Inflammatory macrophage treated with lipopolysaccharide for 1 hour (primary cell): ENCODE measurements at regions not wholly inside any gene's neighbourhood (a gene's known extent, or its start where the extent isn't known, plus 50 kb on each side); places are given as distances from the start of the nearest gene placed in this dataset.

ENCODE experiments used
- DNase-seq, 2 donors: peaks; one replicate each; pipeline ENCODE4 v3.0.0-alpha.2; 2020 to 2022

- DNase-seq = no peak
Observed at GRCh38 chr3:168570404-168571155, 474.9 kb upstream of the GOLIM4 start.

- DNase-seq = no peak
Observed at GRCh38 chr3:168558728-168559411, 463.1 kb upstream of the GOLIM4 start.

DNA sequence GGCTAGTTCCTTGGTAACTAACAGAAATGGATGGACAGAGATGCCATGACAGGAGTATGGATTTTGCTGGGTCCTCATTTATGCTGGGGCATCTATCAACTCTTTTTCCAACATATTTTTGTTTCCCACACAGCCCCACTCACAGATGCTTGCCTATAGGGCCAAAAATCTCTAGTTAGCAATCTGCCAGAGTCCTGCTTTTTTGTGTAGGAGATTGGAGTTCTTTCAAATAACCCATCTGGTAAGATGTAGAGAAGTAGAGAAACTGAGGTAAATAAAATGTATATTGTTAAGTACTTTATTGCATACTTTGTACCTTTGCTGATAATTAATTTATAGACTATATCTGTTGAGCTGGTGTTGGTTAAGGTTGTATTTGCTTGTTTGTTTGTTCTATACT is 456.5 kb upstream of the GOLIM4 start:
- DNase-seq = no peak

DNA sequence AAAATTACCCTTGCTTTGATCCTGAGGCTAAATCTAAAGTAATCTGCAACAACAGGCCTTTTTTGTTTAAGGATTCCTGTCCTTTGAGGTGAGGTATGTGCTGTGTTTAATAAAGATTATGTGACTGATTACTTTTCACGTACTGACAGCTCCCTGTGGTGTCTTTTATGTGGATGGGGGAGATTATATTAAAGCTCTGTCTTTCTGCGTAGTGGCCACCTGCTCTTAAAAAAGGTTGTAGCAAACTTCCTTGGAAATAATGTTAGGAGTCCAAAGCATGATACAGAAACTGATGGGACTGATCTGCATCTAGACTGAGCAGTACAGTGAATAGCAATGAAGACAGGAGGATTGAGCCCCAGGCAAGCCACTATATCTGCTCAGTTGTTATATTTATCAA is 453.0 kb upstream of the GOLIM4 start:
- no peak for DNase-seq

DNA sequence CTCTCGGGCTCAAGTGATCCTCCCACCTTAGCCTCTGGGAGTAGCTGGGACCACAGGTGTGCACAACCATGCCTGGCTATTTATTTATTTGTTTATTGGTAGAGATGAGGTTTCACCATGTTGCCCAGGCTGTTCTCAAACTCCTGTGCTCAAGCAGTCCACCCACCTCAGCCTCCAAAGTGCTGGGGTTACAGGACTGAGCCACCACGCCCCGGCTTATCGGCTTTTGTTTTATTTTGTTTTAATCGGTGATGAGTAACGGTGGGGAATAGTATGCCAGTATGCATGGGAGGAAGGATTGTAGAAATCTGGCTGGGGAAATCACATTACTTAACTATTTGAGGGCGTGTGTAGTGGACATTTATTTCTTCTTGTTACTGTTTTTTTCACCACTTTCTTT is 451.0 kb upstream of the GOLIM4 start:
- no peak for DNase-seq

DNA sequence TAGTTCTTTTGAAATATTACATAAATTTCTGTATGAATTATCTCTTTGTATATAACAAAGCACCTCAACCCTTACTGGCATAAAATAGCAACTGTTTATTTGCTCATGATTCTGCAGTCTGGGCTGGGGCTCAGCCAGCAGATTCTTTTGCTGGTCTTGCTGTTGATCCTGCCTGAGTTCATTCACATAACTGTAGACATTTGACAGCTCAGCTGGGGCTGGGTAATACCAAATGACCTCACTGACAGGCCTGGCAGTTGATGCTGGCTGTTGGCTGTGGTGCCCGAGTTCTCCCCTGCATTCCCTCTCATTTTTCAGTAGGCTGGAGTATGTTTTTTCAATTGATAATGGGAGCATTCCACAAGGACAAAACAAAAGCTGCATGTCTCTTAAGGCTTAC is 449.9 kb upstream of the GOLIM4 start:
- DNase-seq = no peak

- DNase-seq = no peak
Observed at GRCh38 chr3:168544097-168544957, 448.6 kb upstream of the GOLIM4 start.

GRCh38 chr3:168540726-168541125 is 445.0 kb upstream of the GOLIM4 start:
- DNase-seq = no peak

GRCh38 chr3:168539909-168540308 is 444.2 kb upstream of the GOLIM4 start:
- DNase-seq = no peak

GRCh38 chr3:168534761-168535160 is 439.0 kb upstream of the GOLIM4 start:
- no peak for DNase-seq

DNA sequence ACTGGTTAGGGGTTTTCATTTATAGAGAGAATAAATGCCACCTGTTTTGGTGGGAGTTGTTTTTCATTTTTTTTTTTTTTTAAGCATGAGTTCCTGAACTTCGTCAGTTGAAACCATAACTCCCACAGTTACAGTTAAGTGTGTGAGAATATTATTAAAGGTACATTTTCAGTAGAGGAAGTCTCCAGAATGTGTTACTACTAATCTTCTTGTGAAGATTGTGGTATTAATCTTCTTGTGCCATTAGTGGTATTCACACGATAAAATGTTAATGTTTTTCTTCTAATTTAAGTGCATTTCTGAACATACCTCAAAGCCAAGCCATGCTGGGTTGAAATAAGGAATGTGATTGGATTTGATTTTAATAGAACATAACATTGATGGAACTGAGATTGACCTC is 437.9 kb upstream of the GOLIM4 start:
- no peak for DNase-seq

- no peak for DNase-seq
Observed at GRCh38 chr3:168532135-168532534, 436.4 kb upstream of the GOLIM4 start.

GRCh38 chr3:168531116-168531515 is 435.4 kb upstream of the GOLIM4 start:
- DNase-seq = no peak

- no peak for DNase-seq
Observed at GRCh38 chr3:168524129-168524528, 428.4 kb upstream of the GOLIM4 start.

- no peak for DNase-seq
Observed at GRCh38 chr3:168517249-168518071, 421.7 kb upstream of the GOLIM4 start.

DNA sequence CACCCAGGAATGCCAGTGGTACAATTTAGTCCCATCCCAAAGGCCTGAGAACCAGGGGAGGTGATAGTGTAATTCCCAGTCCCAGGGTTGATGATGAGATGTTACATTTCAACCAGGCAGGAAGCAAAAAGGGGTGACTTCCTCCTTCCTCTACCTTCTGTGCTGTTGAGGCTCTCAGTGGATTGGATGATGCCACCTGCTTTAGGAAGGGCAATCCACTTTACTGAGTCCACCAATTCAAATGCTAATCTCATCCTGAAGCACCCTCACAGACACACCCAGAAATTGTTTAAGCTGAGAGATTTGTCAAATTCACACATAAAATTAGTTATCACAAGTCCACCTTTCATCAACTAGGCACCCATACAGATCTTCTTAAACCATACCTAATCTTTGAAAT is 418.5 kb upstream of the GOLIM4 start:
- DNase-seq = no peak

DNA sequence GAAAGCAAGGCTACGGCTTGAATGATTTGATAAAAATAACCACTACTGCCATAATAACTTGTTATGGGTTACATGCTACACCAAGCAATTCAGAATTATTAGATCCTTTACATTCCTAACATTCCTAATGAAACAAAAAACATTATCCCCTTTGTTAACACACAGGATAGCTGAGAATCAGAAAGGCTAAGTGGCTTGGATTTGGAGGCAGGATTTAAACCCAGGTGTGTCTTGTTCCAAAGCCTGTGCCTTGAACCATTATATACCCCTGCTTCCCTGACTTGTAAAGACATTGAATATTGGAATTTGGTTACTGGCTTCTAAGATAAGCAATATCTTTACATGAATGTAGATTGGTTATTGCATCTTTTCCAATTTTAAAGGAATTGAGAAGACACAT is 417.1 kb upstream of the GOLIM4 start:
- no peak for DNase-seq

DNA sequence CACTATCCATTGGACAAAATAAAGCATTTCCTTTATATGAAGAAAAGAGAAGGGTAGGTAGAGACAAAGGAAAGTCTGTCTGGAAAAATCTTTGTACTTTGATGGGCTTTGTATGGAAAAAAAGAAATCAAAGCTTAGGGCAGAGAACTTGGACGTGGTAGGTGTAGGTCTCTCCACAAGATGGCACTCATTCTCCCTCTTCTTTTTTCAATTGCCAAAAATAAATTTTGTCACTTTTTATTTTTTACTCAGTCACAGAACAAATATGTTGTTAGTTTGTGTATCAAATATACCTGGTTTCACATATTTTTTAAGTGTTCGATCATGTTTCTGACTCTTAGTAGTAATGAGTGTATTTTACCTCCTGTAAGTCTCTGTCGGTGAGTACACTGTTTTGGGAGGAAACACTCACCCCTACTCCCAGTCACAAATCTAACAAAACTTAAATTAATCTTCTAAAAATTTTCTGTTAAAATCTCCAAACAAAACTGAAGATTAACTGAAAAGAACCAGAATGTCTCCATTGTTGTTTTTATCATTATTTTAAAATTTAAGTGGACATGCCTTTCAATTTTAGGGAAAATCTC is 415.8 kb upstream of the GOLIM4 start:
- DNase-seq = peak in 1 of 2 donors; percentile 25

DNA sequence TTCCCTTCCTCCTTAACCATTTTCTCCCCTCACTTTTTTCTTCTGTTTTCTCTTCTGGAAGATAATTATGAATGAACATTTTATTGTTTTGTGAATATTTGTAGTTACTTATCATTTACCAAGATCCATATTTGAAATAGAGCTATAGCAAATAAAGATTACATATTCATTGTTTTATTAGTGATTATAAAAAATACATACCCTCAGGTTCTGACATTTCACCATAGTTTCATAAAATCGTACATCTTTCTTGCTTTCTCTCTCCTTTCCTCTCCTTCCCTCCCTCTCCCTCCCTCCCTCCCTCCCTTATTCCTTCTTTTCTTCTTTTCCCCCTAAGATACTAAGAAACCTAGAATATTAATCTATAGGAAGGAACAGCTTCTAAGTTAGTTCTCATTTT is 410.9 kb upstream of the GOLIM4 start:
- no peak for DNase-seq

DNA sequence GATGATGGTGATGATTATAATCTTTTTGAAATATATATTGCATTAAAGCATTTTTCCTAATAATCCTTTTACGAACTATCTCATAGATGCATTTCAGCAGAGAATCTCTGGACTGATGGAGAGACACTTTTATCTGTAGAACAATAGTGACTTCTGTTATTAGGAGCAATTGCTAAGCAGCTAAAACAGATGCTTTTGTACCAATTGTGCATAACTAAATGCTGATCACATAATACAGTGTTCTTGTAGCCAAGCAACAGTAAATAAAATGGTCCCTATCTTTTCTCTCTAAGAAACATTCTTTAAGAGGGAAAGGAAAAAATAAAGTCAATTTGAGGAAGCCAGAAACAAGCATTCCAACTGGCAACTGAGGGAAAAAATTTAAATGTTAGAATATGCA is 405.8 kb upstream of the GOLIM4 start:
- DNase-seq = no peak

GRCh38 chr3:168498194-168498593 is 402.5 kb upstream of the GOLIM4 start:
- no peak for DNase-seq

- DNase-seq = no peak
Observed at GRCh38 chr3:168497741-168498140, 402.0 kb upstream of the GOLIM4 start.
